ENCODE measurements at regions not wholly inside any gene's neighbourhood (a gene's known extent, or its start where the extent isn't known, plus 50 kb on each side); places are given as distances from the start of the nearest gene placed in this dataset.

GRCh38 chr6:122109075-122109474, 290.4 kb upstream of the HSF2 start:
- Histone ChIP-seq H3K56ac (ENCODE audit: insufficient read length, low read depth, low read length) (no peak overlapping the region), H3K4ac (ENCODE audit: low read depth, low read length) (no peak overlapping the region), H3K27ac (ENCODE audit: insufficient read length, low read depth, low read length) (no peak overlapping the region), H3K79me2 (ENCODE audit: insufficient read depth, low read length) (no peaks in the 10 kb centered on the region), H4K91ac (ENCODE audit: insufficient read length, low read depth, low read length) (no peak overlapping the region), H4K20me1 (ENCODE audit: control insufficient read depth, insufficient read depth, insufficient read length) (no peaks in the 10 kb centered on the region), H2BK12ac (ENCODE audit: insufficient read length, low read depth, low read length) (no peak overlapping the region), H3K4me1 (ENCODE audit: insufficient read depth, low read length) (no peaks in the 10 kb centered on the region), H3K79me1 (ENCODE audit: insufficient read depth, low read depth, low read length, poor library complexity, severe bottlenecking) (no peaks in the 10 kb centered on the region), H3K9me3 (ENCODE audit: control insufficient read depth, low read depth, low read length) (no peaks in the 10 kb centered on the region), H3K4me2 (ENCODE audit: insufficient read depth, insufficient read length, low read length) (no peak overlapping the region), H3K27me3 (ENCODE audit: insufficient read depth, low read length) (no peaks in the 10 kb centered on the region), H3K9ac (ENCODE audit: extremely low read depth, insufficient read length, low read length) (no peak overlapping the region), H2BK15ac (ENCODE audit: low read depth, low read length) (no peak overlapping the region), H3K18ac (ENCODE audit: insufficient read length, low read depth, low read length) (no peak overlapping the region), H4K8ac (replicated peaks; ENCODE audit: insufficient read length, low read depth, low read length) (no peak overlapping the region), H4K5ac (ENCODE audit: insufficient read length, low read depth, low read length) (no peak overlapping the region), H2AFZ (ENCODE audit: low read length) (no peak overlapping the region), H3K14ac (ENCODE audit: insufficient read depth, low read length) (no peak overlapping the region), H3K23me2 (ENCODE audit: insufficient read length, low read depth, low read length, poor library complexity, severe bottlenecking) (no peaks in the 10 kb centered on the region), H3K23ac (ENCODE audit: insufficient read length, low read depth, low read length) (no peak overlapping the region), H2BK5ac (ENCODE audit: insufficient read length, low read length) (no peak overlapping the region), H2AK5ac (ENCODE audit: insufficient read length, low read length) (no peak overlapping the region), H3T11ph (ENCODE audit: low read length) (no peak overlapping the region), H2BK20ac (ENCODE audit: low read depth, low read length, poor library complexity, severe bottlenecking) (no peak overlapping the region), H2BK120ac (ENCODE audit: low read depth, low read length, poor library complexity, severe bottlenecking) (no peak overlapping the region)
- no peak overlapping the region for H3K27ac Mint-ChIP-seq
- no peaks in the 10 kb centered on the region for H3K9me3 Mint-ChIP-seq
- TF ChIP-seq CTCF (conservative IDR thresholded peaks at IDR 0.05) = no peak
- DNase-seq = no peak
- peaks cover 0 to 3% of the 10 kb centered on the region in 2 experiments; a peak in 1 of 4 replicates for H3K4me1 Mint-ChIP-seq
- no peaks in the 10 kb centered on the region for H3K27me3 Mint-ChIP-seq (ENCODE audit: low read depth)
- no peaks in the 10 kb centered on the region for H3K36me3 Mint-ChIP-seq (ENCODE audit: insufficient read depth in 1 of 3, low read depth in 3 of 3)
- H3K4me3 Mint-ChIP-seq = no peak overlapping the region

Data from H9 (cell line).